Lower leg skin (tissue), 3 donors: ENCODE measurements at regions not wholly inside any gene's neighbourhood (a gene's known extent, or its start where the extent isn't known, plus 50 kb on each side); places are given as distances from the start of the nearest gene placed in this dataset.

Source experiments
- CTCF ChIP-seq, 3 donors: fragments of 450-650 bp; IDR thresholded peaks; one replicate each; pipeline ENCODE4 v1.5.1; 2016; ENCODE audit warnings: antibody characterized with exemption in 3 of 3, mild to moderate bottlenecking in 3 of 3, moderate library complexity in 2 of 3
- POLR2A ChIP-seq, 2 donors: fragments of 450-650 bp; IDR thresholded peaks; one replicate each; pipeline ENCODE4 v1.6.1; 2016 to 2017; ENCODE audit warnings: antibody characterized with exemption in 2 of 2, mild to moderate bottlenecking in 1 of 2, moderate library complexity in 1 of 2

GRCh38 chr13:97844151-97844550 is 109.3 kb upstream of the IPO5 start:
- TF ChIP-seq CTCF (IDR thresholded peaks at IDR 0.05) (no peak), POLR2A (IDR thresholded peaks at IDR 0.05) (no peak)
